Cardiac fibroblast (primary cell): ENCODE measurements at regions not wholly inside any gene's neighbourhood (a gene's known extent, or its start where the extent isn't known, plus 50 kb on each side); places are given as distances from the start of the nearest gene placed in this dataset.

ENCODE experiments used
- DNase-seq, 2 donors: peaks; one replicate each; pipeline versions ENCODE4 v3.0.0 to v3.0.0-alpha.2; 2010; ENCODE audit warnings: low read depth in 2 of 2
- H3K4me3 ChIP-seq, 2 donors: replicated peaks in 1 of 2; 1 replicate in 1 of 2; 2 replicates in 1 of 2; pipeline ENCODE4 v1.5.1; 2011; ENCODE audit warnings: low read depth in 2 of 2, low read length in 2 of 2, mild to moderate bottlenecking in 2 of 2, moderate library complexity in 1 of 2
- CTCF ChIP-seq: IDR thresholded peaks from one replicate; pipeline ENCODE4 v1.5.1; 2011; ENCODE audit warnings: low read depth, mild to moderate bottlenecking, low read length, inconsistent platforms

- no peak for DNase-seq
- no peak for TF ChIP-seq CTCF
Measured at GRCh38 chr6:95110767-95111166, 466.6 kb upstream of the MANEA start.

GRCh38 chr6:95117236-95117635 lies 460.1 kb upstream of the MANEA start:
- no peak for DNase-seq
- no peak for TF ChIP-seq CTCF
- no peak overlapping the region for H3K4me3 ChIP-seq

More at GRCh38 chr6:95110767-95111166, 466.6 kb upstream of the MANEA start:
- H3K4me3 ChIP-seq, result no peak overlapping the region

GRCh38 chr6:95119927-95120326 lies 457.4 kb upstream of the MANEA start:
- TF ChIP-seq CTCF, result no peak

GRCh38 chr6:95120984-95121383 lies 456.4 kb upstream of the MANEA start:
- DNase-seq, result no peak
- TF ChIP-seq CTCF, result no peak
- no peak overlapping the region for H3K4me3 ChIP-seq

More at GRCh38 chr6:95119927-95120326, 457.4 kb upstream of the MANEA start:
- DNase-seq, result no peak
- H3K4me3 ChIP-seq, result no peak overlapping the region

- H3K4me3 ChIP-seq, result no peak overlapping the region
- TF ChIP-seq CTCF, result no peak
- no peak for DNase-seq
Measured at GRCh38 chr6:95127261-95127660, 450.1 kb upstream of the MANEA start.

- H3K4me3 ChIP-seq, result no peak overlapping the region
- DNase-seq, result no peak
- TF ChIP-seq CTCF, result no peak
Measured at GRCh38 chr6:95128439-95128838, 448.9 kb upstream of the MANEA start.

- no peak overlapping the region for H3K4me3 ChIP-seq
- TF ChIP-seq CTCF, result no peak
- no peak for DNase-seq
Measured at GRCh38 chr6:95128947-95129346, 448.4 kb upstream of the MANEA start.
